ENCODE measurements at regions not wholly inside any gene's neighbourhood (a gene's known extent, or its start where the extent isn't known, plus 50 kb on each side); places are given as distances from the start of the nearest gene placed in this dataset.

DNA sequence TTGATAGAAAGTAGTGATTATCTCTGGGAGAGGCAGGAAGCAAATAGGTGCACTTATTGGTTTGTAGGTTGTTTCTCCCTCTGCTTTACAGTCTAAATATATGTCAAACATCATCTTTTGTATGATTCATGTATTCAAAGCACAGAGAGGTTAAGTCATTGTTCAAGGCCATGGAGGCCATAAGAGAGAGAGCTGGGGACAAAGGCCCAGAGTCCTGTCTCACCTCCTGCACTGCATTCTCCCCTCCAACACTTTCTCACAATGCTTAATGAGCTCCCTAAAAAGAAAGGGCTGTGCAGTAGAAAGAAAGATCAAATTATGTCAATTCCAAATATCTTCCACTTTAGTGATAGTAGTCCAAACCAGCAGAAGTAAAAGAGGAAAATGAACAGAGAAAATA, 180.4 kb upstream of the DIO3 start:
- TF ChIP-seq EZH2 (IDR thresholded peaks at IDR 0.05) = no peak
- no peak for TF ChIP-seq POLR2AphosphoS5 (IDR thresholded peaks at IDR 0.05; ENCODE audit: borderline replicate concordance, low read depth, low read length)
- TF ChIP-seq FOXP2 (optimal IDR thresholded peaks at IDR 0.05; ENCODE audit: control extremely low read depth, extremely low read length, insufficient read depth) = no peak

All from SK-N-MC (cell line).